Naive B cell (primary cell): ENCODE measurements at regions not wholly inside any gene's neighbourhood (a gene's known extent, or its start where the extent isn't known, plus 50 kb on each side); places are given as distances from the start of the nearest gene placed in this dataset.
A peak's percentile ranks its signal among the peaks of the same experiment; 100 is the strongest.
"Not testable (repeated sequence)": the region's sequence is repeated elsewhere in the genome, so short reads cannot be mapped to it uniquely, and the experiment has no call there.

ENCODE experiments used
- ATAC-seq, 2 donors: fragments of 150-1000 bp; cut with Tn5 transposase; 2 replicates each; pipeline ENCODE4 v1.10.0; 2021; ENCODE audit warnings: low read depth in 2 of 2, mild to moderate bottlenecking in 2 of 2, moderate library complexity in 2 of 2
- DNase-seq: peaks from one replicate; pipeline ENCODE4 v3.0.0; 2022
- H3K27ac Mint-ChIP-seq, 6 donors: one replicate each; pipeline ENCODE4 v1.8.0; 2020 to 2022; ENCODE audit warnings: mild to moderate bottlenecking in 6 of 6, mixed read lengths in 6 of 6, moderate library complexity in 5 of 6, inconsistent platforms in 2 of 6
- H3K27me3 Mint-ChIP-seq, 3 donors: one replicate each; pipeline ENCODE4 v1.8.0; 2021 to 2022; ENCODE audit warnings: mixed read lengths in 3 of 3, mild to moderate bottlenecking in 1 of 3
- H3K36me3 Mint-ChIP-seq, 2 donors: one replicate each; pipeline ENCODE4 v1.8.0; 2020 to 2022; ENCODE audit warnings: mixed read lengths in 2 of 2, inconsistent platforms in 1 of 2, mild to moderate bottlenecking in 1 of 2
- H3K4me1 Mint-ChIP-seq, 3 donors: one replicate each; pipeline ENCODE4 v1.8.0; 2020 to 2022; ENCODE audit warnings: mixed read lengths in 3 of 3, inconsistent platforms in 1 of 3, mild to moderate bottlenecking in 1 of 3, moderate library complexity in 1 of 3
- H3K4me3 Mint-ChIP-seq, 8 donors: one replicate each; pipeline ENCODE4 v1.8.0; 2020 to 2022; ENCODE audit warnings: mild to moderate bottlenecking in 8 of 8, mixed read lengths in 8 of 8, moderate library complexity in 8 of 8, inconsistent platforms in 2 of 8
- H3K9me3 Mint-ChIP-seq, 7 donors: one replicate each; pipeline ENCODE4 v1.8.0; 2020 to 2022; ENCODE audit warnings: mixed read lengths in 7 of 7, mild to moderate bottlenecking in 5 of 7, inconsistent platforms in 2 of 7, moderate library complexity in 1 of 7

DNA sequence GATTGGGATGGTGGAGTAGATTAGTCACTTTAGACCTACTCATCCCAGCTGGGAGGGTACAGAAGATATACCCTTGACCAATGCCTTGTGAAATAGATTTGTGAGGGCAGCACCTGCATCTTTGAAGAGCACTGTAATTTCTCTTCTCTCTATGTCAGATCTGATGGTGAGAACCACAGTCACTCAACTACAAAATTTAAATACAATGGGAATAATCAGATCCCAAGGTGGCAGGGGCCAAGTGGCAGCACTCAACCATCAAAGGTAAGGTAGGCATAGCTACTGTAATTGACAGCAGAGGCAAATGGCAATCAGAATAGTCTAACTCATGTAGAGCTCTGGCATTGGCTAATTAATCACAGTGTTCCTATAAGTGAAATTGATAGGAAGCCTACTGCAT, 212.0 kb upstream of the HES1 start:
- peaks cover 7 to 25% (median 11%) of the 10 kb centered on the region in 7 donors for H3K9me3 Mint-ChIP-seq
- peaks cover 0 to 14% of the 10 kb centered on the region in 2 donors for H3K36me3 Mint-ChIP-seq
- peaks cover 5 to 13% (median 8%) of the 10 kb centered on the region in 3 donors for H3K4me1 Mint-ChIP-seq
- H3K27me3 Mint-ChIP-seq, H3K27ac Mint-ChIP-seq, ATAC-seq, H3K4me3 Mint-ChIP-seq, DNase-seq: not testable (repeated sequence)

DNA sequence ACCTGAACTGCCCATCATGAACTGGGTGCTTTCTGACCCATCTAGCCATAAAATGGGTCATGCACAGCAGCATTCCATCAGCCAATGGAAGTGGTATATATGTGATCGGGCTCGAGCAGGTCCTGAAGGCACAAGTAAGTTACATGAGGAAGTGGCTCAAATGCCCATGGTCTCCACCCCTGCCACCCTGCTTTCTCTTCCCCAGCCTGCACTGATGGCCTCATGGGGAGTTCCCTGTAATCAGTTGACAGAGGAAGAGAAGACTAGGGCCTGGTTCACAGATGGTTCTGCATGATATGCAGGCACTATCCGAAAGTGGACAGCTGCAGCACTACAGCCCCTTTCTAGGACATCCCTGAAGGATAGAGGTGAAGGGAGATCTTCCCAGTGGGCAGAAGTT, 209.9 kb upstream of the HES1 start:
- DNase-seq, H3K4me3 Mint-ChIP-seq, H3K27ac Mint-ChIP-seq, ATAC-seq: not testable (repeated sequence)
- Mint-ChIP-seq H3K4me1 (peaks cover 4 to 13% (median 5%) of the 10 kb centered on the region in 3 donors), H3K27me3 (peaks cover 4 to 16% (median 10%) of the 10 kb centered on the region in 3 donors), H3K9me3 (peaks cover 7 to 25% (median 11%) of the 10 kb centered on the region in 7 donors), H3K36me3 (peaks cover 0 to 14% of the 10 kb centered on the region in 2 donors)

DNA sequence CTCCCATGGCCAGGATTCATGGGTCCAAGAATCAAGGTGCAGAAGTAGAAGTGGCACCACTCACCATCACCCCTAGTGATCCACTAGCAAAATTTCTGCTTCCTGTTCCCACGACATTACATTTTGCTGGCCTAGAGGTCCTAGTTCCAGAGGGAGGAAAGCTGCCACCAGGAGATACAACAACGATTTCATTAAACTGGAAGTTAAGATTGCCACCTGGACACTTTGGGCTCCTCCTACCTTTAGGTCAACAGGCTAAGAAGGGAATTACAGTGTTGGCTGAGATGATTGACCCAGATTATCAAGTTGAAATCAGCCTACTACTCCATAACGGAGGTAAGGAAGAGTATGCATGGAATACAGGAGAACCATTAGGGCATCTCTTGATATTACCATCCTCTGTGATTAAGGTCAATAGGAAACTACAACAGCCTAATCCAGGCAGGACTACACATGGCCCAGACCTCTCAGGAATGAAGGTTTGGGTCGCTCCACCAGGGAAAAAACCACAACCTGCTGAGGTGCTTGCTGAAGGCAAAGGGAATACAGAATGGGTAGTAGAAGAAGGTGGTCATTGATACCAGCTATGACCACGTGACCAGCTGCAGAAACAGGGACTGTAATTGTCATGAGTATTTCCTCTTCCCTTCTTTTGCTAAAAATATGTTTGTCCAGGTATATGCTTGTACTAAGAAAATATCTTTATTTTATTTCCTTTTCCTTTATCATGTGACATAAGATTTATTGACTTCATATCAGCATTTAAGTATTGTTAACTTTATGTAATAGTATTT, 208.3 kb upstream of the HES1 start:
- Mint-ChIP-seq H3K27ac (peak overlapping the region in 2 of 6 donors; percentile 6 to 19), H3K36me3 (peaks cover 0 to 14% of the 10 kb centered on the region in 2 donors), H3K9me3 (peaks cover 7 to 25% (median 12%) of the 10 kb centered on the region in 7 donors), H3K27me3 (peaks cover 12 to 24% (median 20%) of the 10 kb centered on the region in 3 donors)
- H3K4me1 Mint-ChIP-seq, DNase-seq, ATAC-seq, H3K4me3 Mint-ChIP-seq: not testable (repeated sequence)

DNA sequence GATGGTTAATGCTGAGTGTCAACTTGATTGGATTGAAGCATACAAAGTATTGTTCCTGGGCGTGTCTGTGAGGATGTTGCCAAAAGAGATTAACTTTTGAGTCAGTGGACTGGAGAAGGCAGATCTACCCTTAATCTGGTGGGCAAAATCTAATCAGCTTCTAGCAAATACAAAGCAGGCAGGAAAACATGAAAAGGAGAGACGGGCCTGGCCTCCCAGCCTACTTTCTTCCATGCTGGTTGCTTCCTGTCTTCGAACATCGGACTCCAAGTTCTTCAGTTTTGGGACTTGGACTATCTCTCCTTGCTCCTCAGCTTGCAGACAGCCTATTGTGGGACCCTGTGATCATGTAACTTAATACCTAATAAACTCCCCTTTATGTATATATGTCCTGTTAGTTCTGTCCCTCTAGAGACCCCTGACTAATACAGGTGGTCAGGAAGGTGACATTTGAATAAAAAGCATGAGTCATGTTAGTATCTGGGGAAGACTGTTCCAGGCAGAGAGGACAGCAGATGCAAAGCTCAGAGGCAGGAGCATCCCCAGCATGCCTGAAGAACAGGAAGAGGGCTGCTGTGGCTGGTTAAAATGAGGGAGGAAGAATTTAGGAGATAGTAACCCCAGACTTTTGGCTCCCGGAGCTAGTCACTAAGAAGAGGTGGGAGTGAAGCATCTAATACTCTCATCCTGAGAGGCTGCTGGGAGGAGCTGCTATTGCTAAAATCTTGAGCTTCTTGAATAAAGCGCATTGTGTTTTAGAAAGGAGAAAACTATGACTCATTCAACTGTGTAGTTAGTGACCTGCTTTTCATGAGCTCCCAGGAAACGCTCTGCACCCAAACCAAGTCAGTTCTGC, 207.4 kb upstream of the HES1 start:
- Mint-ChIP-seq H3K27ac (no peak overlapping the region), H3K9me3 (peaks cover 5 to 18% (median 8%) of the 10 kb centered on the region in 7 donors), H3K4me1 (peaks cover 4 to 10% (median 5%) of the 10 kb centered on the region in 3 donors), H3K27me3 (peaks cover 13 to 26% (median 24%) of the 10 kb centered on the region in 3 donors), H3K4me3 (no peak overlapping the region), H3K36me3 (peaks cover 0 to 7% of the 10 kb centered on the region in 2 donors)
- ATAC-seq (no peak), DNase-seq (no peak)

DNA sequence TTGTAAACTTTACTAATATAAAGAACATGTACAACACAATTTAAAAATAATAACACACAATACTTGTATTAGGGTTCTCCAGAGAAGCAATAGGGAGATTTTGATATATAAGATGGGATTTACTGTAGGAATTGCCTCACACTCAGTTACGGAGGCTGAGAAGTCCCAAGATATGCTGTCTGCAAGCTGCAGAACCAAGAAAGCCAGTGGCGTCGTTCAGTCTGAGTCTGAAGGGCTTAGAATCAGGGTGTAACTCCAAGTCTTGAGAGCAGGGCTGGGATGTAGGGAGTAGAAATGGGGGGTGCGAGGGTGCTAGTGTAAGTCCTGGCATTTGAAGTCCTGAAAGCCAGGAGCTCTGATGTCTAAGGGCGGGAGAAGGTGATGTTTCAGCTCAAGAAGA, 206.6 kb upstream of the HES1 start:
- Mint-ChIP-seq H3K36me3 (no peaks in the 10 kb centered on the region), H3K27ac (no peak overlapping the region), H3K27me3 (peaks cover 13 to 31% (median 24%) of the 10 kb centered on the region in 3 donors), H3K4me3 (no peak overlapping the region), H3K9me3 (peaks cover 0 to 11% (median 4%) of the 10 kb centered on the region in 7 donors), H3K4me1 (peaks cover 4 to 10% (median 5%) of the 10 kb centered on the region in 3 donors)
- no peak for DNase-seq
- no peak for ATAC-seq

DNA sequence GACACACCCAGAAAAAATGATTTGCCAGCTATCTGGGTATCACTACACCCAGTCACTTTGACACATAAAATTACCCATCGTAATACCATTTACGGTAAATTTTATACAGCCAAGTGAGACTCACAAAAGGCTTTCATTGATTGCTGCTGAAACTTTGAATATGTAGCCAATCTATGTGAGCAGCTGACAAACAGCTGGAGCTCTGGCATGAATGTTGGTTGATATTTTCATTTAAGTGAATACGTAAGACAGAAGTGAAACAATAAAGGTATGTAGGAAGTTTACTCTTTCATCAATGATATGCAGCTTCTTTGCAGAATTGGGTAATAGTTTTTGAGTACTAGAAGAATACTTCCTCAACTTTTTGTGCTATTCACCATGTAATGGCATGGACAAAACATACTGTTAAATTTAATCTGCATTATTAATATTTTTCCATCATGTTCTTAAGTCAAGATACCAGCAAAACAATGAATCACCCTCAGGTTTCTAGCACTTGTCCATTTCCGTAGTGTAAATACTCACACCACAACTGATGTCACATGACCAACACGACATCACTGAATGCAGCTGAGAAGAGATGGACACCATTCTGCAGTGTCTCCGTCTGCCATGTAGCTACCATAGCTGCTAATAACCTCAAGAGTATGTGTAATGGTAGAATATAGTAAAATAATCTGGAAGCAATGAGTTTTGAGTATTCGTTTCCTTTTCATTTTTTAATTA, 205.9 kb upstream of the HES1 start:
- ATAC-seq (no peak), DNase-seq (no peak)
- Mint-ChIP-seq H3K4me1 (peaks cover 4 to 10% (median 5%) of the 10 kb centered on the region in 3 donors), H3K4me3 (no peak overlapping the region), H3K27ac (no peak overlapping the region), H3K9me3 (peaks cover 0 to 4% (median under 1%) of the 10 kb centered on the region in 7 donors), H3K36me3 (no peaks in the 10 kb centered on the region), H3K27me3 (peaks cover 17 to 37% (median 29%) of the 10 kb centered on the region in 3 donors)

DNA sequence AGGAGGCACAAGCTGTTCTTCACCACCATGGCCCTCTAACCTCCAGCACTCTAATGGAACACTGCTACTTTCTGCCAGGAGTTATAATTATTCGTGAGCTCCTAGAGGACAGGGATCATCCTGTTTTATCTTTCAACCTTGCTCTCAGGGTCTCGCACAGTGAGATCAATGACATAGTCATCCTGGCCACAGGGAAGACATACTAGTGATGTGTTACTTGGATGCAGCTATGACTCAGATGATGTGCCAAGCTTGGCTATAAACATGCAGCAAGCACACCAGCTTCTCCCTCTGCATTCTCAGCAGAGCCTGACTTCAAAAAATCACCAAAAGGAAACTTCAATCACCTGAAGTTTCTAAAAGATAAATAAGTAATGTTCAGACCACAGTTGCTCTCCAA, 203.8 kb upstream of the HES1 start:
- Mint-ChIP-seq H3K36me3 (no peaks in the 10 kb centered on the region), H3K27ac (no peak overlapping the region), H3K4me1 (no peaks in the 10 kb centered on the region), H3K27me3 (peaks cover 22 to 41% (median 33%) of the 10 kb centered on the region in 3 donors), H3K9me3 (peaks cover 0 to 2% (median 0%) of the 10 kb centered on the region in 7 donors), H3K4me3 (no peak overlapping the region)
- ATAC-seq (no peak), DNase-seq (no peak)

DNA sequence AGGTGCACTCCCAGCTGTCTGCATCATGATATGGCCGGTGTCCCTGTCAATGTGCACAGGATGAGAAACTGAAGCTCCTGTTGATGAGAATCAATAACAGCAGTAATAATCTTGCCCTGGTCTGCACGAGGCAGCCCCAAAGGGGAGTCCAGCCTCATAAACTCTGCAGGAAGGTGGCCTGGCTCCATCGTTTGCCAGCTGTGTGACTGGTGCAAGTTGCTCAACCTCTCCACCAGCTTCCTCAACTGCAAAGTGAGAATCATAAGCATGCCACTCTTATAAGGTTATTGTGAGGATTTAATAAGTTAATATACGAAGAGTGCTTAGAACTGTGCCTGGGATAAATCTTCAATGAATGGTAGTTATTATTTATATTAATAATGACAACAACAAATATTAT, 203.4 kb upstream of the HES1 start:
- H3K9me3 Mint-ChIP-seq = peaks cover 0 to 2% (median 0%) of the 10 kb centered on the region in 7 donors
- H3K27ac Mint-ChIP-seq = peak overlapping the region in 1 of 6 donors; percentile 91
- peaks cover 24 to 40% (median 36%) of the 10 kb centered on the region in 3 donors for H3K27me3 Mint-ChIP-seq
- DNase-seq = no peak
- H3K36me3 Mint-ChIP-seq = no peaks in the 10 kb centered on the region
- H3K4me3 Mint-ChIP-seq = no peak overlapping the region
- H3K4me1 Mint-ChIP-seq = peaks cover 0 to under 1% (median 0%) of the 10 kb centered on the region in 3 donors
- no peak for ATAC-seq

DNA sequence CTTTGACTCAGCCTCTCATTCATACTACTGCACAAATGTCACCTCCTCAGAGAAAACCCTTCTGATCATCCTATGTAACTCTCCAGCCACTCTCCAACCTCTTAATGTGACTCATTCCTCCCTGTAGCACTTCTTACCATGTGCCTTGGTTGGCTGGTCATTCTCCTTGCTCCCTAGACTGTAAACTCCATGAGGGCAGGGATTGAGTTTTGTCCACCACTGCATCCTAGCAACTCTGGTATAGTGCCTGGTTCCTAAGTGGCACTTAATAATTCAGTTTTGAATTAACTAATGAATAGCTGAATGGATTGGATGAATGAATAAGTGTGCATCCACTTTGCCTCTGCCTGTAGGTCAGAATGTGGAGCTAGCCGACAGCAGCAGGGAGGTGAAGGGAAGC, 202.5 kb upstream of the HES1 start:
- peaks cover 29 to 38% (median 38%) of the 10 kb centered on the region in 3 donors for H3K27me3 Mint-ChIP-seq
- no peak overlapping the region for H3K4me3 Mint-ChIP-seq
- no peak for ATAC-seq
- H3K4me1 Mint-ChIP-seq = peaks cover 0 to 3% (median 0%) of the 10 kb centered on the region in 3 donors
- H3K27ac Mint-ChIP-seq = peak overlapping the region in 1 of 6 donors; percentile 0
- DNase-seq = no peak
- peaks cover 0 to 2% (median 0%) of the 10 kb centered on the region in 7 donors for H3K9me3 Mint-ChIP-seq
- H3K36me3 Mint-ChIP-seq = no peaks in the 10 kb centered on the region

DNA sequence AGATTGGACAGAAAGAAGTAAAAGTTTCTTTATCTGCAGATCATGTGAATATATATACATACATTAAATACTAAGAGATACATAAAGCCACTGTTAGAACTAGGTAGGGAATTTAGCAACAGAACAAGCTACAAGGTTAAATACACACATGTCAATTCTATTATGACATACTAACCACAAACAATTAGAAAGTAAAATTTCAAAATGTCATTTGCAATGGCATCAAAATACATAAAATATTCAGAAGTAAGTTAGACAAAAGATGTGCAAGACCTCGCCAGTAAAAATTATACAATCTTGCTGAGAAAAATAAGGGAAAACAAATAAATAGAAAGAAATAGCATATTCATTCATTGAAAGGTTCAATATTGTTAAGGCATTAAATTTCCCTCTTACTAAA, 200.0 kb upstream of the HES1 start:
- peaks cover 36 to 60% (median 37%) of the 10 kb centered on the region in 3 donors for H3K27me3 Mint-ChIP-seq
- no peak overlapping the region for H3K4me3 Mint-ChIP-seq
- no peak overlapping the region for H3K27ac Mint-ChIP-seq
- DNase-seq (no peak), ATAC-seq (no peak)
- peaks cover 0 to 3% (median 0%) of the 10 kb centered on the region in 3 donors for H3K4me1 Mint-ChIP-seq
- H3K9me3 Mint-ChIP-seq = peaks cover 0 to 2% (median 0%) of the 10 kb centered on the region in 7 donors
- no peaks in the 10 kb centered on the region for H3K36me3 Mint-ChIP-seq

DNA sequence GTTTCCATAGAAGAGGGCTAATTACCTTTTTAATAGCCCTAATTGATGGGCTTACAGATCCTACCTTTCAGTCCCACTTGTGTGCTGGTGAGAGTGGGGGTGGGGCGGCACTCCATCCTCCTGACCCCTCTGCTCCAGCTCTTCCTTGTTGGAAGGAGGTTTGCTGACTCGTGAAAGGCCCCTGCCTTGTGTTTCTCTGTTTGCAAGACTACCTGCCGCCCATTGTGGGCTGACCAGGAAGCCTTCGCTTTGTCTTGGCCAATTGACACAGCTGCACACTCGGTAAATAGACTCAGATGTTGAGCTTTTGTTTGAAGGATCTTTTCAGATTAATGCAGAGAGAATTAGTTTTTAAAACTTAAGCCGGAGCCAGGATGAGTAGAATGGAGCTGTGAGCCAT, 197.3 kb upstream of the HES1 start:
- ATAC-seq = no peak
- H3K27ac Mint-ChIP-seq = no peak overlapping the region

DNA sequence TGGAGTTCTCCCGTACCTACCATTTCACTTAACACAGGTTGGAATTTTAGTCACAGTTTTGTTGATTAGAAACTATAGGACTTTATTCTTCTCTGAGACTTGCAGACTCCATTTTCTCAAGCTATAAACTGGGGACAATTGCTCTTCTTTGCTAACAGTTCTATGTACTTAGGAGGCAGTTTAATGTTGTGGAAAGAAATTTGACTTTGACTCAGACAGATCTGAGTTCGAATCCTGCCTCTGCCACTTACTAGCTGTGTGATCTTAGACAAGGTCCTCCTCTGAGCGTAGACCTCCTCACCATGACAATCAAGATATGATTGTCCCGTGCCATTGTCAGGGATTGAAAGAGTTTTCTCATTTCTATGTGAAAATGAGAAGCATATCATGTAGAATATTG, 196.4 kb upstream of the HES1 start:
- no peak for DNase-seq
- H3K36me3 Mint-ChIP-seq = no peaks in the 10 kb centered on the region
- no peak for ATAC-seq
- H3K4me1 Mint-ChIP-seq = peaks cover 0 to 3% (median 0%) of the 10 kb centered on the region in 3 donors
- H3K9me3 Mint-ChIP-seq = no peaks in the 10 kb centered on the region
- H3K27me3 Mint-ChIP-seq = peaks cover 29 to 39% (median 35%) of the 10 kb centered on the region in 3 donors
- no peak overlapping the region for H3K27ac Mint-ChIP-seq
- H3K4me3 Mint-ChIP-seq = no peak overlapping the region

More for the DNA sequence above, 197.3 kb upstream of the HES1 start:
- Mint-ChIP-seq H3K4me1 (peaks cover 0 to 3% (median 0%) of the 10 kb centered on the region in 3 donors), H3K4me3 (no peak overlapping the region), H3K36me3 (no peaks in the 10 kb centered on the region), H3K27me3 (peaks cover 29 to 44% (median 30%) of the 10 kb centered on the region in 3 donors), H3K9me3 (no peaks in the 10 kb centered on the region)
- no peak for DNase-seq

DNA sequence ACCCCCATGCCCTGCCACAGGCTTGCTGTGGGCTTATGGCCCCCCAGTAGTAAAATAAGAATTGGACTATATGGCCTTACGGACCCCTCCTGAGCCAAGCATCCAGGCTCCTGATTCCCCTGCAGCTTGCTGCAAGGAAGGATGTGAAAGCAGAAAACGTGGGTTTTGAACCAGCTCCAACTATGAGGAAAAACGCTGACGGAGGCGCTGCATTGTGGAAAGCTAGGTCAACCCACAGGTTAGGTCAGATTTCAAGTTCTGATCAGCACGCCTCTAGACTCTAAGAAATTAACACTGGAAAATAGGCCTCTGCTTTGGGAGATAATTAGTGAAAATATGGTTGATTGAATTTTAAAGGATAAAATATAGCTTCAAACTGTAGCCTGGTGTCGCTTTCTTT, 195.4 kb upstream of the HES1 start:
- ATAC-seq = no peak

More for the DNA sequence above, 195.4 kb upstream of the HES1 start:
- no peaks in the 10 kb centered on the region for H3K9me3 Mint-ChIP-seq
- H3K36me3 Mint-ChIP-seq = no peaks in the 10 kb centered on the region
- no peak for DNase-seq
- H3K4me1 Mint-ChIP-seq = peaks cover 0 to 3% (median 0%) of the 10 kb centered on the region in 3 donors
- no peak overlapping the region for H3K4me3 Mint-ChIP-seq
- no peak overlapping the region for H3K27ac Mint-ChIP-seq
- H3K27me3 Mint-ChIP-seq = peaks cover 26 to 33% (median 26%) of the 10 kb centered on the region in 3 donors
